H1 (cell line): ENCODE measurements at regions not wholly inside any gene's neighbourhood (a gene's known extent, or its start where the extent isn't known, plus 50 kb on each side); places are given as distances from the start of the nearest gene placed in this dataset.

ENCODE experiments used
- CBX8 ChIP-seq: fragments of 300-800, 300-1000 bp; sonication (generic); IDR thresholded peaks from 2 replicates; pipeline ENCODE4 v1.7.1; 2016; ENCODE audit warnings: low read depth, low read length, borderline replicate concordance
- CREB1 ChIP-seq: IDR thresholded peaks from 2 replicates; pipeline ENCODE4 v1.6.1; 2012; ENCODE audit warnings: inconsistent platforms
- CTBP2 ChIP-seq: IDR thresholded peaks from 2 replicates; pipeline ENCODE4 v1.7.0; 2011; ENCODE audit warnings: borderline replicate concordance, mild to moderate bottlenecking, moderate library complexity, mixed read lengths, low read length; ENCODE audit not compliant: insufficient read depth, insufficient read length
- CTCF ChIP-seq, 3 experiments: IDR thresholded peaks; 1 replicate in 2 of 3; 2 replicates in 1 of 3; pipeline versions ENCODE4 v1.5.1 to v1.6.1; 2011; ENCODE audit warnings: low read length in 3 of 3, mild to moderate bottlenecking in 3 of 3, inconsistent platforms in 2 of 3, low read depth in 1 of 3, moderate library complexity in 1 of 3; ENCODE audit not compliant: insufficient read depth in 1 of 3; ENCODE audit errors: control extremely low read depth in 1 of 3
- EGR1 ChIP-seq: IDR thresholded peaks from 2 replicates; pipeline ENCODE4 v1.6.1; 2011; ENCODE audit warnings: low read depth, low read length, borderline replicate concordance
- EP300 ChIP-seq, 2 experiments: IDR thresholded peaks; 1 replicate in 1 of 2; 2 replicates in 1 of 2; pipeline ENCODE4 v1.6.1; 2011 to 2012; ENCODE audit warnings: low read depth in 2 of 2, low read length in 2 of 2, mild to moderate bottlenecking in 2 of 2, borderline replicate concordance in 1 of 2, inconsistent platforms in 1 of 2, moderate library complexity in 1 of 2
- JUN ChIP-seq: IDR thresholded peaks from 2 replicates; pipeline ENCODE4 v1.6.1; 2011; ENCODE audit warnings: low read depth, mild to moderate bottlenecking, improper control_type of control experiment, low read length
- NANOG ChIP-seq: IDR thresholded peaks from 2 replicates; pipeline ENCODE4 v1.6.1; 2011; ENCODE audit warnings: low read length, low read depth, mild to moderate bottlenecking, inconsistent platforms; ENCODE audit not compliant: insufficient read depth, poor library complexity, severe bottlenecking
- POU5F1 ChIP-seq: IDR thresholded peaks from 2 replicates; pipeline ENCODE4 v1.6.1; 2011; ENCODE audit warnings: low read depth, mild to moderate bottlenecking, low read length, moderate library complexity
- RBBP5 ChIP-seq: IDR thresholded peaks from 2 replicates; pipeline ENCODE4 v1.7.1; 2012; ENCODE audit warnings: low read depth, mild to moderate bottlenecking, inconsistent platforms, low read length, moderate library complexity, borderline replicate concordance
- SAP30 ChIP-seq: fragments of 300-600 bp; sonication (generic); IDR thresholded peaks from 2 replicates; pipeline ENCODE4 v1.7.1; 2012; ENCODE audit warnings: low read length, moderate library complexity, mild to moderate bottlenecking, inconsistent platforms; ENCODE audit not compliant: insufficient read depth, insufficient replicate concordance
- SIN3A ChIP-seq, 2 experiments: IDR thresholded peaks in 1 of 2; conservative IDR thresholded peaks in 1 of 2; 2 replicates each; pipeline ENCODE4 v1.6.1; 2011 to 2012; ENCODE audit warnings: low read length in 2 of 2, improper control_type of control experiment in 1 of 2, low read depth in 1 of 2, mild to moderate bottlenecking in 1 of 2
- SP4 ChIP-seq: IDR thresholded peaks from 2 replicates; pipeline ENCODE4 v1.6.1; 2012; ENCODE audit warnings: low read length, inconsistent platforms
- TCF12 ChIP-seq: IDR thresholded peaks from 2 replicates; pipeline ENCODE4 v1.6.1; 2011; ENCODE audit warnings: low read depth, mild to moderate bottlenecking, low read length
- TEAD4 ChIP-seq: IDR thresholded peaks from 2 replicates; pipeline ENCODE4 v1.6.1; 2012; ENCODE audit warnings: low read depth, low read length, inconsistent platforms, mixed read lengths

DNA sequence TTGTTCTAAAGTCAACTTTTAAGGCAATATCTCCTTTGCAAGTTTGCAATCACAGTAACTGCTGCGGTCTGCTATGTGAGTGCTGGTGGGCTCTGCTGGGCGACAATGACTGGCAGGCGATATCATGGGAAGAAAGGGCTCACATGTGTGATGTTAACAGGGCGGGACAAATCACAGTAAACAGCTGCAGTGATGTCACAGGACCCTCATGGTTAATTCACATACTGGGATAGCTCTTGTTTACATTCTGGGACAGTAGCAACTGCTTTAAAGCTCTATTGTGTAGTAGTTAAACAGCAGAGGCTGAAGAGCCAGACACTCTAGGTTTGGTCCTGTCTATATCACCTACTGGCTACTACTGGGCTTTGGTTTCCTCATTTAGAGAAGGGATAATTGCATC lies 257.2 kb upstream of the ASIC2 start (continued):
- TF ChIP-seq JUN = no peak
- TF ChIP-seq CREB1 = no peak
- TF ChIP-seq NANOG = no peak
- no peak for TF ChIP-seq POU5F1
- no peak for TF ChIP-seq CTBP2
- TF ChIP-seq SP4 = no peak
- no peak for TF ChIP-seq RBBP5
- no peak for TF ChIP-seq CTCF (IDR thresholded peaks at IDR 0.05; ENCODE audit: control extremely low read depth in 1 of 3, insufficient read depth in 1 of 3, low read depth in 1 of 3, low read length in 3 of 3)
- TF ChIP-seq EGR1 = no peak
- TF ChIP-seq TEAD4 = no peak
- TF ChIP-seq TCF12 = no peak
- no peak for TF ChIP-seq SAP30
- TF ChIP-seq EP300 (IDR thresholded peaks at IDR 0.05; ENCODE audit: borderline replicate concordance in 1 of 2, low read depth in 2 of 2, low read length in 2 of 2) = no peak
- no peak for TF ChIP-seq SIN3A (conservative IDR thresholded peaks at IDR 0.05 in 1 of 2, IDR thresholded peaks at IDR 0.05 in 1 of 2; ENCODE audit: low read depth in 1 of 2, low read length in 2 of 2)
- TF ChIP-seq CBX8 = no peak
